PC-3 (cell line): ENCODE measurements at regions not wholly inside any gene's neighbourhood (a gene's known extent, or its start where the extent isn't known, plus 50 kb on each side); places are given as distances from the start of the nearest gene placed in this dataset.

ENCODE experiments used
- ATAC-seq: fragments of 200-7000 bp; cut with Tn5 transposase; 2 replicates; pipeline ENCODE4 v1.9.1; 2020; ENCODE audit warnings: mild to moderate bottlenecking, moderate library complexity
- BruUV-seq: library from RNA; stranded (reverse); fragments of 400-500 nt; replicated peaks from 2 replicates; lab custom pipeline; 2021; lab: Mats Ljungman, UMichigan
- CTCF ChIA-PET: fragments of 300-600 bp; sonication (Branson Sonifier 250); formaldehyde crosslinking; loops from one replicate; lab custom pipeline; 2022; ENCODE audit warnings: antibody characterized with exemption; lab: Charles Lee
- POLR2A ChIA-PET: fragments of 300-600 bp; sonication (Branson Sonifier 250); formaldehyde crosslinking; loops from one replicate; lab custom pipeline; 2022; ENCODE audit warnings: antibody characterized with exemption; ENCODE audit not compliant: unreplicated experiment; lab: Charles Lee
- DNase-seq: peaks from one replicate; pipeline ENCODE4 v3.0.0-alpha.2; 2015
- H2AFZ ChIP-seq: fragments of 300-600 bp; sonication (generic); 2 replicates; pipeline ENCODE4 v1.6.0; 2016; ENCODE audit warnings: antibody characterized with exemption, low read length
- H3F3A ChIP-seq: fragments of 300-600 bp; sonication (generic); one replicate; pipeline ENCODE4 v1.6.0; 2017; ENCODE audit warnings: antibody characterized with exemption, low read length, control low read depth, mild to moderate bottlenecking; ENCODE audit not compliant: unreplicated experiment
- H3K27ac ChIP-seq: fragments of 300-600 bp; sonication (generic); 2 replicates; pipeline ENCODE4 v1.5.1; 2016; ENCODE audit warnings: mild to moderate bottlenecking, low read length
- H3K27me3 ChIP-seq: fragments of 300-600 bp; sonication (generic); 2 replicates; pipeline ENCODE4 v1.6.1; 2016; ENCODE audit warnings: low read length, mixed read lengths
- H3K36me3 ChIP-seq: fragments of 300-600 bp; sonication (generic); 2 replicates; pipeline ENCODE4 v1.6.1; 2016; ENCODE audit warnings: low read depth, mixed run types, low read length, mixed read lengths
- H3K4me1 ChIP-seq: fragments of 300-600 bp; sonication (generic); 2 replicates; pipeline ENCODE4 v1.5.1; 2016; ENCODE audit warnings: low read length; ENCODE audit not compliant: insufficient read depth
- H3K4me2 ChIP-seq: fragments of 300-600 bp; sonication (generic); 2 replicates; pipeline ENCODE4 v1.6.0; 2016; ENCODE audit warnings: low read length
- H3K4me3 ChIP-seq: fragments of 300-600 bp; sonication (generic); 2 replicates; pipeline ENCODE4 v1.5.1; 2016; ENCODE audit warnings: mild to moderate bottlenecking, low read length, mixed read lengths
- H3K79me2 ChIP-seq: fragments of 300-600 bp; sonication (generic); 2 replicates; pipeline ENCODE4 v1.6.1; 2017; ENCODE audit warnings: low read length, mixed read lengths
- H3K9ac ChIP-seq: fragments of 300-600 bp; sonication (generic); 2 replicates; pipeline ENCODE4 v1.6.0; 2016; ENCODE audit warnings: mild to moderate bottlenecking, low read length
- H3K9me2 ChIP-seq: fragments of 300-600 bp; sonication (generic); replicated peaks from 2 replicates; pipeline ENCODE4 v1.6.1; 2016; ENCODE audit warnings: mixed run types, low read length, mixed read lengths
- H3K9me3 ChIP-seq: fragments of 300-600 bp; sonication (generic); 2 replicates; pipeline ENCODE4 v1.6.1; 2016; ENCODE audit warnings: low read length, mixed read lengths
- H4K20me1 ChIP-seq: fragments of 300-600 bp; sonication (generic); 2 replicates; pipeline ENCODE4 v1.6.1; 2016; ENCODE audit warnings: low read length, mixed read lengths
- CTCF ChIP-seq: fragments of 300-600 bp; sonication (generic); conservative IDR thresholded peaks from 2 replicates; pipeline ENCODE4 v1.5.1; 2017; ENCODE audit warnings: antibody characterized with exemption, low read depth, mild to moderate bottlenecking, low read length
- EZH2 ChIP-seq: fragments of 300-600 bp; sonication (generic); IDR thresholded peaks from one replicate; pipeline ENCODE4 v1.6.1; 2017; ENCODE audit warnings: antibody characterized with exemption, mild to moderate bottlenecking, low read length; ENCODE audit not compliant: unreplicated experiment
- EZH2phosphoT487 ChIP-seq: fragments of 300-600 bp; sonication (generic); IDR thresholded peaks from 2 replicates; pipeline ENCODE4 v1.6.1; 2018; ENCODE audit warnings: mild to moderate bottlenecking, antibody characterized with exemption, low read length, borderline replicate concordance
- intact Hi-C: fragments of 100-400 bp; cut with micrococcal nuclease; formaldehyde crosslinking; loops from 2 replicates; pipeline ENCODE4 v1.9.0; 2023

GRCh38 chr11:19606856-19607655 is 105.6 kb upstream of the NAV2 start:
- CTCF ChIA-PET: no interaction called here
- no TSS peak for BruUV-seq

GRCh38 chr11:19605520-19606371 is 106.9 kb upstream of the NAV2 start:
- no peak overlapping the region for H3K9ac ChIP-seq
- H3K36me3 ChIP-seq: no peaks in the 10 kb centered on the region
- no peaks in the 10 kb centered on the region for H3F3A ChIP-seq
- intact Hi-C loops: no loop called here
- H3K4me1 ChIP-seq: no peaks in the 10 kb centered on the region
- H3K79me2 ChIP-seq: no peaks in the 10 kb centered on the region
- H3K9me2 ChIP-seq: no peaks in the 10 kb centered on the region
- no peak for TF ChIP-seq EZH2phosphoT487
- no peak for TF ChIP-seq CTCF
- no peak for TF ChIP-seq EZH2
- POLR2A ChIA-PET: no interaction called here
- no peak for DNase-seq
- no peaks in the 10 kb centered on the region for H3K27me3 ChIP-seq
- no peak overlapping the region for H2AFZ ChIP-seq
- CTCF ChIA-PET: no interaction called here
- no peak overlapping the region for H3K27ac ChIP-seq
- ATAC-seq: peak; percentile 77
- BruUV-seq: no TSS peak
- no peak overlapping the region for H3K4me2 ChIP-seq
- no peaks in the 10 kb centered on the region for H4K20me1 ChIP-seq
- no peak overlapping the region for H3K4me3 ChIP-seq
- no peaks in the 10 kb centered on the region for H3K9me3 ChIP-seq

More at GRCh38 chr11:19606856-19607655, 105.6 kb upstream of the NAV2 start:
- H3K9me2 ChIP-seq: no peaks in the 10 kb centered on the region
- no peaks in the 10 kb centered on the region for H3K9me3 ChIP-seq
- no peaks in the 10 kb centered on the region for H3K36me3 ChIP-seq
- DNase-seq (no peak), ATAC-seq (no peak)
- no peak overlapping the region for H3K4me3 ChIP-seq
- H3K4me1 ChIP-seq: no peaks in the 10 kb centered on the region
- POLR2A ChIA-PET: no interaction called here
- H3K27ac ChIP-seq: no peak overlapping the region
- intact Hi-C loops: no loop called here
- no peaks in the 10 kb centered on the region for H3F3A ChIP-seq
- no peaks in the 10 kb centered on the region for H3K27me3 ChIP-seq
- H2AFZ ChIP-seq: no peak overlapping the region
- no peaks in the 10 kb centered on the region for H3K79me2 ChIP-seq
- H4K20me1 ChIP-seq: no peaks in the 10 kb centered on the region
- no peak overlapping the region for H3K4me2 ChIP-seq
- H3K9ac ChIP-seq: no peak overlapping the region
- TF ChIP-seq CTCF (no peak), EZH2phosphoT487 (no peak), EZH2 (no peak)
